SK-N-SH (cell line): ENCODE measurements at regions not wholly inside any gene's neighbourhood (a gene's known extent, or its start where the extent isn't known, plus 50 kb on each side); places are given as distances from the start of the nearest gene placed in this dataset.
A peak's percentile ranks its signal among the peaks of the same experiment; 100 is the strongest.

ENCODE experiments used
- CTCF ChIA-PET: fragments of 300-600, 350-600 bp; formaldehyde crosslinking; extraction: SDS; loops from one replicate; lab custom pipeline; 2021; lab: Yijun Ruan, JAX
- POLR2A ChIA-PET: fragments of 350-600 bp; sonication (Branson Sonifier 250); formaldehyde crosslinking; extraction: SDS; loops from one replicate; lab custom pipeline; 2020; ENCODE audit warnings: antibody characterized with exemption, inconsistent platforms; lab: Yijun Ruan, JAX
- DNase-seq: peaks from one replicate; pipeline ENCODE4 v3.0.0; 2012
- H2AFZ ChIP-seq: fragments of 200-600 bp; sonication (generic); 2 replicates; pipeline ENCODE4 v1.8.1; 2016; ENCODE audit warnings: antibody characterized with exemption, mild to moderate bottlenecking, low read depth
- H3F3A ChIP-seq: fragments of 200-600 bp; sonication (generic); replicated peaks from 2 replicates; pipeline ENCODE3; 2016; ENCODE audit warnings: antibody characterized with exemption, mild to moderate bottlenecking; ENCODE audit not compliant: insufficient read depth
- H3K27ac ChIP-seq, 2 experiments: fragments of 200-500 bp in 1 of 2; fragments of 200-600 bp in 1 of 2; sonication (Bioruptor generic) in 1 of 2; sonication (generic), shearing (Covaris generic) in 1 of 2; 2 replicates each; pipeline versions ENCODE4 v1.5.1 to v1.6.1; 2014 to 2016; ENCODE audit warnings: low read depth in 2 of 2, inconsistent platforms in 1 of 2, low read length in 1 of 2, mild to moderate bottlenecking in 1 of 2, mixed read lengths in 1 of 2
- H3K27me3 ChIP-seq: fragments of 200-600 bp; sonication (generic), shearing (Covaris generic); 2 replicates; pipeline ENCODE4 v1.6.1; 2016; ENCODE audit warnings: mixed run types; ENCODE audit not compliant: insufficient read depth
- H3K36me3 ChIP-seq, 2 experiments: fragments of 200-500 bp in 1 of 2; fragments of 200-600 bp in 1 of 2; sonication (Bioruptor generic) in 1 of 2; sonication (generic) in 1 of 2; replicated peaks in 1 of 2; 2 replicates each; pipeline versions ENCODE3 to v1.5.1; 2014 to 2016; ENCODE audit warnings: low read length in 1 of 2, mild to moderate bottlenecking in 1 of 2; ENCODE audit not compliant: insufficient read depth in 2 of 2, control insufficient read depth in 1 of 2
- H3K4me1 ChIP-seq, 2 experiments: fragments of 200-500 bp in 1 of 2; fragments of 200-600 bp in 1 of 2; sonication (Bioruptor generic) in 1 of 2; sonication (generic), shearing (Covaris generic) in 1 of 2; 2 replicates each; pipeline versions ENCODE4 v1.5.1 to v1.6.1; 2014 to 2016; ENCODE audit warnings: low read depth in 1 of 2, low read length in 1 of 2, mixed run types in 1 of 2; ENCODE audit not compliant: insufficient read depth in 2 of 2, control insufficient read depth in 1 of 2
- H3K4me2 ChIP-seq: fragments of 200-600 bp; sonication (generic), shearing (Covaris generic); 2 replicates; pipeline ENCODE4 v1.6.1; 2017; ENCODE audit warnings: mixed run types
- H3K4me3 ChIP-seq, 2 experiments: fragments of 200-500 bp in 1 of 2; fragments of 200-600 bp in 1 of 2; sonication (Bioruptor generic) in 1 of 2; sonication (generic), shearing (Covaris generic) in 1 of 2; 2 replicates each; pipeline versions ENCODE4 v1.5.1 to v1.8.1; 2014 to 2016; ENCODE audit warnings: low read depth in 2 of 2, inconsistent platforms in 1 of 2, low read length in 1 of 2, mild to moderate bottlenecking in 1 of 2, mixed read lengths in 1 of 2, moderate library complexity in 1 of 2
- H3K79me2 ChIP-seq: fragments of 200-600 bp; sonication (generic); 2 replicates; pipeline ENCODE4 v1.8.1; 2017; ENCODE audit warnings: mild to moderate bottlenecking; ENCODE audit not compliant: insufficient read depth
- H3K9ac ChIP-seq: fragments of 200-600 bp; sonication (generic); 2 replicates; pipeline ENCODE4 v1.6.1; 2017; ENCODE audit warnings: mixed run types
- H3K9me2 ChIP-seq: fragments of 200-600 bp; sonication (generic); 2 replicates; pipeline ENCODE4 v1.6.1; 2017; ENCODE audit warnings: mixed run types
- H3K9me3 ChIP-seq: fragments of 200-600 bp; sonication (generic); 2 replicates; pipeline ENCODE4 v1.6.1; 2017; ENCODE audit warnings: mixed run types, mild to moderate bottlenecking, moderate library complexity
- H4K20me1 ChIP-seq: fragments of 200-600 bp; sonication (generic); 2 replicates; pipeline ENCODE4 v1.6.1; 2017; ENCODE audit warnings: mild to moderate bottlenecking, mixed run types; ENCODE audit not compliant: insufficient read depth
- CHD2 ChIP-seq: fragments of 150-350 bp; IDR thresholded peaks from 2 replicates; pipeline ENCODE4 v1.6.1; 2018; ENCODE audit warnings: low read length; ENCODE audit not compliant: partially characterized antibody
- ELF1 ChIP-seq: IDR thresholded peaks from 2 replicates; pipeline ENCODE4 v1.4.0; 2012
- EP300 ChIP-seq, 2 experiments: IDR thresholded peaks; 2 replicates each; pipeline versions ENCODE4 v1.4.0 to v1.6.1; 2012; ENCODE audit warnings: borderline replicate concordance in 1 of 2, low read depth in 1 of 2, low read length in 1 of 2
- FOXJ3 ChIP-seq: sonication (generic); formaldehyde crosslinking; IDR thresholded peaks from 2 replicates; pipeline ENCODE4 v1.5.1; 2020; ENCODE audit warnings: mild to moderate bottlenecking, missing genetic modification reagents
- FOXM1 ChIP-seq: IDR thresholded peaks from 2 replicates; pipeline ENCODE4 v1.4.0; 2012; ENCODE audit warnings: low read depth, mild to moderate bottlenecking
- GABPA ChIP-seq: IDR thresholded peaks from 2 replicates; pipeline ENCODE4 v1.4.0; 2012; ENCODE audit warnings: low read depth, mild to moderate bottlenecking
- GATA2 ChIP-seq: sonication (generic); formaldehyde crosslinking; IDR thresholded peaks from 2 replicates; pipeline ENCODE4 v1.5.0; 2020; ENCODE audit warnings: mild to moderate bottlenecking, missing genetic modification reagents
- JUND ChIP-seq: IDR thresholded peaks from 2 replicates; pipeline ENCODE4 v1.4.0; 2012
- MXI1 ChIP-seq: IDR thresholded peaks from 2 replicates; pipeline ENCODE4 v1.6.1; 2012; ENCODE audit warnings: mild to moderate bottlenecking, low read depth, low read length, improper control_type of control experiment
- NFIC ChIP-seq: IDR thresholded peaks from 2 replicates; pipeline ENCODE4 v1.4.0; 2012; ENCODE audit warnings: borderline replicate concordance
- RAD21 ChIP-seq: IDR thresholded peaks from 2 replicates; pipeline ENCODE4 v1.6.1; 2012; ENCODE audit warnings: mild to moderate bottlenecking, low read length
- RCOR1 ChIP-seq: fragments of 150-350 bp; IDR thresholded peaks from 2 replicates; pipeline ENCODE4 v1.6.1; 2017; ENCODE audit warnings: antibody characterized with exemption, low read length
- RXRA ChIP-seq: IDR thresholded peaks from 2 replicates; pipeline ENCODE4 v1.4.0; 2012; ENCODE audit warnings: low read depth, mild to moderate bottlenecking, borderline replicate concordance
- SIN3A ChIP-seq: IDR thresholded peaks from 2 replicates; pipeline ENCODE4 v1.6.1; 2012; ENCODE audit warnings: low read depth, mild to moderate bottlenecking, low read length, moderate library complexity, borderline replicate concordance
- SMC3 ChIP-seq: IDR thresholded peaks from 2 replicates; pipeline ENCODE4 v1.6.1; 2012; ENCODE audit warnings: low read depth, low read length, improper control_type of control experiment
- YY1 ChIP-seq: IDR thresholded peaks from 2 replicates; pipeline ENCODE4 v1.4.0; 2012; ENCODE audit warnings: low read depth, mild to moderate bottlenecking
- WGBS: methylation state at CpG from one replicate; pipeline ENCODE4 v1.1.6; 2017; ENCODE audit warnings: low lambda C conversion rate; 5-methylcytosine and 5-hydroxymethylcytosine counted together
- TF ChIP-seq, protein P1 (sequence below): fragments of 150-350 bp; IDR thresholded peaks from 2 replicates; pipeline ENCODE4 v1.6.1; 2016; ENCODE audit warnings: mild to moderate bottlenecking, low read depth, low read length
- TF ChIP-seq, protein P2 (sequence below): fragments of 200-600 bp; sonication (generic); IDR thresholded peaks from 2 replicates; pipeline ENCODE4 v1.6.1; 2017; ENCODE audit warnings: antibody characterized with exemption, mild to moderate bottlenecking, moderate library complexity
- TF ChIP-seq, protein P3 (sequence below): IDR thresholded peaks from 2 replicates; pipeline ENCODE4 v1.4.0; 2012; ENCODE audit warnings: low read depth, borderline replicate concordance
- TF ChIP-seq, protein P4 (sequence below): IDR thresholded peaks from 2 replicates; pipeline ENCODE4 v1.4.0; 2012; ENCODE audit warnings: low read depth, borderline replicate concordance

DNA sequence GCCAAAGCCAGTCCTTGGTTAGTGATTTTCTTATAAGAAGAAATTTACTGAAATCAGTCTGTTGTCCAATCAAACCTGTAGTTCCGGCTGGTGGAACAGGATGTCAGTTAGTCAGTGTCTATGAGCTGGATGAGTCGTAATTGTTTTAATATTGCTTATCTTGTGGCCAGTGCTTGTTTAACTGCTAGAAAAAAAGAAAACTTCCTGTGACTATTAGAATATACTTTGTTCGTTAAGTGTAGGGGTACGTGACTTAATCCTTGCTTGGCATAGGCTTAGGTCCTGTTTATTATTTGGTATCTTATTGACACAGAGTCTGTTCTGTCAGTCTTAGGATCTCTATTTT, 1484.8 kb upstream of the MIR17HG start:
- no peak overlapping the region for H3K4me2 ChIP-seq
- CTCF ChIA-PET: no interaction called here
- H3K36me3 ChIP-seq: no peaks in the 10 kb centered on the region
- no peaks in the 10 kb centered on the region for H3K27me3 ChIP-seq
- H3K79me2 ChIP-seq: no peaks in the 10 kb centered on the region
- DNase-seq: no peak
- H2AFZ ChIP-seq: peak overlapping the region; percentile 51; the same call in 1 of the 2 replicates
- no peak overlapping the region for H3K9ac ChIP-seq
- TF ChIP-seq, protein P1, sequence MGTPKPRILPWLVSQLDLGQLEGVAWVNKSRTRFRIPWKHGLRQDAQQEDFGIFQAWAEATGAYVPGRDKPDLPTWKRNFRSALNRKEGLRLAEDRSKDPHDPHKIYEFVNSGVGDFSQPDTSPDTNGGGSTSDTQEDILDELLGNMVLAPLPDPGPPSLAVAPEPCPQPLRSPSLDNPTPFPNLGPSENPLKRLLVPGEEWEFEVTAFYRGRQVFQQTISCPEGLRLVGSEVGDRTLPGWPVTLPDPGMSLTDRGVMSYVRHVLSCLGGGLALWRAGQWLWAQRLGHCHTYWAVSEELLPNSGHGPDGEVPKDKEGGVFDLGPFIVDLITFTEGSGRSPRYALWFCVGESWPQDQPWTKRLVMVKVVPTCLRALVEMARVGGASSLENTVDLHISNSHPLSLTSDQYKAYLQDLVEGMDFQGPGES: no peak
- no peak for TF ChIP-seq FOXJ3 (CRISPR knock-in tag)
- TF ChIP-seq ELF1: no peak
- TF ChIP-seq, protein P2, sequence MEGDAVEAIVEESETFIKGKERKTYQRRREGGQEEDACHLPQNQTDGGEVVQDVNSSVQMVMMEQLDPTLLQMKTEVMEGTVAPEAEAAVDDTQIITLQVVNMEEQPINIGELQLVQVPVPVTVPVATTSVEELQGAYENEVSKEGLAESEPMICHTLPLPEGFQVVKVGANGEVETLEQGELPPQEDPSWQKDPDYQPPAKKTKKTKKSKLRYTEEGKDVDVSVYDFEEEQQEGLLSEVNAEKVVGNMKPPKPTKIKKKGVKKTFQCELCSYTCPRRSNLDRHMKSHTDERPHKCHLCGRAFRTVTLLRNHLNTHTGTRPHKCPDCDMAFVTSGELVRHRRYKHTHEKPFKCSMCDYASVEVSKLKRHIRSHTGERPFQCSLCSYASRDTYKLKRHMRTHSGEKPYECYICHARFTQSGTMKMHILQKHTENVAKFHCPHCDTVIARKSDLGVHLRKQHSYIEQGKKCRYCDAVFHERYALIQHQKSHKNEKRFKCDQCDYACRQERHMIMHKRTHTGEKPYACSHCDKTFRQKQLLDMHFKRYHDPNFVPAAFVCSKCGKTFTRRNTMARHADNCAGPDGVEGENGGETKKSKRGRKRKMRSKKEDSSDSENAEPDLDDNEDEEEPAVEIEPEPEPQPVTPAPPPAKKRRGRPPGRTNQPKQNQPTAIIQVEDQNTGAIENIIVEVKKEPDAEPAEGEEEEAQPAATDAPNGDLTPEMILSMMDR: no peak
- no peak for TF ChIP-seq JUND
- TF ChIP-seq SIN3A: no peak
- TF ChIP-seq GABPA: no peak
- TF ChIP-seq, protein P3, sequence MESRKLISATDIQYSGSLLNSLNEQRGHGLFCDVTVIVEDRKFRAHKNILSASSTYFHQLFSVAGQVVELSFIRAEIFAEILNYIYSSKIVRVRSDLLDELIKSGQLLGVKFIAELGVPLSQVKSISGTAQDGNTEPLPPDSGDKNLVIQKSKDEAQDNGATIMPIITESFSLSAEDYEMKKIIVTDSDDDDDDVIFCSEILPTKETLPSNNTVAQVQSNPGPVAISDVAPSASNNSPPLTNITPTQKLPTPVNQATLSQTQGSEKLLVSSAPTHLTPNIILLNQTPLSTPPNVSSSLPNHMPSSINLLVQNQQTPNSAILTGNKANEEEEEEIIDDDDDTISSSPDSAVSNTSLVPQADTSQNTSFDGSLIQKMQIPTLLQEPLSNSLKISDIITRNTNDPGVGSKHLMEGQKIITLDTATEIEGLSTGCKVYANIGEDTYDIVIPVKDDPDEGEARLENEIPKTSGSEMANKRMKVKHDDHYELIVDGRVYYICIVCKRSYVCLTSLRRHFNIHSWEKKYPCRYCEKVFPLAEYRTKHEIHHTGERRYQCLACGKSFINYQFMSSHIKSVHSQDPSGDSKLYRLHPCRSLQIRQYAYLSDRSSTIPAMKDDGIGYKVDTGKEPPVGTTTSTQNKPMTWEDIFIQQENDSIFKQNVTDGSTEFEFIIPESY: no peak
- TF ChIP-seq SMC3: no peak
- TF ChIP-seq GATA2 (CRISPR knock-in tag): no peak
- no peak for TF ChIP-seq MXI1
- TF ChIP-seq FOXM1: no peak
- no peak for TF ChIP-seq EP300 (IDR thresholded peaks at IDR 0.05; ENCODE audit: borderline replicate concordance in 1 of 2, low read depth in 1 of 2, low read length in 1 of 2)
- TF ChIP-seq, protein P4, sequence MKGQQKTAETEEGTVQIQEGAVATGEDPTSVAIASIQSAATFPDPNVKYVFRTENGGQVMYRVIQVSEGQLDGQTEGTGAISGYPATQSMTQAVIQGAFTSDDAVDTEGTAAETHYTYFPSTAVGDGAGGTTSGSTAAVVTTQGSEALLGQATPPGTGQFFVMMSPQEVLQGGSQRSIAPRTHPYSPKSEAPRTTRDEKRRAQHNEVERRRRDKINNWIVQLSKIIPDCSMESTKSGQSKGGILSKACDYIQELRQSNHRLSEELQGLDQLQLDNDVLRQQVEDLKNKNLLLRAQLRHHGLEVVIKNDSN: no peak
- no peak for TF ChIP-seq YY1
- no peak for TF ChIP-seq RCOR1
- no peak for TF ChIP-seq RXRA
- no peak for TF ChIP-seq CHD2
- TF ChIP-seq NFIC: no peak
- no peak for TF ChIP-seq RAD21
- WGBS: 79% methylated on average over 4 of the region's 4 CpGs
- H3K4me1 ChIP-seq: no peaks in the 10 kb centered on the region
- no peaks in the 10 kb centered on the region for H3K9me2 ChIP-seq
- POLR2A ChIA-PET: no interaction called here
- no peak overlapping the region for H3K27ac ChIP-seq
- H4K20me1 ChIP-seq: no peaks in the 10 kb centered on the region
- no peaks in the 10 kb centered on the region for H3F3A ChIP-seq
- no peaks in the 10 kb centered on the region for H3K9me3 ChIP-seq
- H3K4me3 ChIP-seq: no peak overlapping the region
